Fibroblast of villous mesenchyme (primary cell): ENCODE measurements at regions not wholly inside any gene's neighbourhood (a gene's known extent, or its start where the extent isn't known, plus 50 kb on each side); places are given as distances from the start of the nearest gene placed in this dataset.

Experiments used
- DNase-seq: peaks from one replicate; pipeline ENCODE4 v3.0.0-alpha.2; 2010; ENCODE audit warnings: low read depth
- H3K4me3 ChIP-seq: 2 replicates; pipeline ENCODE4 v1.5.1; 2011; ENCODE audit warnings: low read depth, mild to moderate bottlenecking, low read length
- TF ChIP-seq, protein P1 (sequence below): IDR thresholded peaks from 2 replicates; pipeline ENCODE4 v1.5.1; 2012; ENCODE audit warnings: low read depth, mild to moderate bottlenecking, low read length; ENCODE audit not compliant: insufficient read depth

GRCh38 chr1:8255712-8256111 is 62.2 kb upstream of the SLC45A1 start:
- no peak overlapping the region for H3K4me3 ChIP-seq
- TF ChIP-seq, protein P1, sequence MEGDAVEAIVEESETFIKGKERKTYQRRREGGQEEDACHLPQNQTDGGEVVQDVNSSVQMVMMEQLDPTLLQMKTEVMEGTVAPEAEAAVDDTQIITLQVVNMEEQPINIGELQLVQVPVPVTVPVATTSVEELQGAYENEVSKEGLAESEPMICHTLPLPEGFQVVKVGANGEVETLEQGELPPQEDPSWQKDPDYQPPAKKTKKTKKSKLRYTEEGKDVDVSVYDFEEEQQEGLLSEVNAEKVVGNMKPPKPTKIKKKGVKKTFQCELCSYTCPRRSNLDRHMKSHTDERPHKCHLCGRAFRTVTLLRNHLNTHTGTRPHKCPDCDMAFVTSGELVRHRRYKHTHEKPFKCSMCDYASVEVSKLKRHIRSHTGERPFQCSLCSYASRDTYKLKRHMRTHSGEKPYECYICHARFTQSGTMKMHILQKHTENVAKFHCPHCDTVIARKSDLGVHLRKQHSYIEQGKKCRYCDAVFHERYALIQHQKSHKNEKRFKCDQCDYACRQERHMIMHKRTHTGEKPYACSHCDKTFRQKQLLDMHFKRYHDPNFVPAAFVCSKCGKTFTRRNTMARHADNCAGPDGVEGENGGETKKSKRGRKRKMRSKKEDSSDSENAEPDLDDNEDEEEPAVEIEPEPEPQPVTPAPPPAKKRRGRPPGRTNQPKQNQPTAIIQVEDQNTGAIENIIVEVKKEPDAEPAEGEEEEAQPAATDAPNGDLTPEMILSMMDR, result no peak

GRCh38 chr1:8252266-8252951 is 65.5 kb upstream of the SLC45A1 start:
- no peak for DNase-seq
- TF ChIP-seq, protein P1, result no peak
- no peak overlapping the region for H3K4me3 ChIP-seq

More at GRCh38 chr1:8255712-8256111, 62.2 kb upstream of the SLC45A1 start:
- no peak for DNase-seq

DNA sequence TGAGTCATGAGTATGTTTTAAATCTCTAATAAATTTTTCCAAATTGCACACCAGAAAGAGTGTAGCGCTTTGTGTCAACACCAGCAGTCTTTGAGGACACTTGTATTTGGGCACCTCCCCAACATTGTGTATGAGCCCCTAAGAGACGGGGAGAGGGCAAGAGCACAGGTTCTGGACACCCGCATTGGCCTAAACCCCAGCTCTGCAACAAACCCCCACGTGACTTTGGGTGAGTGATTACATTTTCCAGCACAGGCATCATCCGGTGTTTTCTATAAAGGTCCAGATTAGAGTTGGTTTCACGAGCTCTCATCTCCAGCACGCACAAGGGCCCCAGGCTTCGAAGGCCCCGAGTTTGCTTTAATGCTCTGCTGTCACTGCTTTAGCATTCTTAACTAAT is 66.3 kb upstream of the SLC45A1 start:
- TF ChIP-seq, protein P1, result no peak
- DNase-seq, result no peak
- H3K4me3 ChIP-seq, result no peak overlapping the region

DNA sequence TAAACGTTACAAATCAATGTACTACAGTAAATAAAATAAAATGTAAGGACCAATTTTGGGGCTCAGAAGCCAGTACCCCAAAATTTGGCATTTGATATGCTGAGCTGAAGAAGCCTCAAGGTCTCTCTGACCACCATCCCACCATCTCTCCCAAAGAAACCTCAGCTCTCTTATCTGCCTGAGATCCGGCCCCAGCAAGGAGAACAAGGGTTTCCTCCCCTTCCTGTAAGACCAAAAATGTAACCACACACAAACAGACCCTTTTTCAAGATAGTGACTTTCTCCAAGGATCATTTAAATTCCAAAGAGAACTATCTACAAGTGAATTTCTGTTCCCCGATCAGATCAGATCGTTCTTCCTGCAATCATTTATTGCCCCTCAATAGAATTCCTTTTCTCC is 68.1 kb upstream of the SLC45A1 start:
- no peak for DNase-seq
- H3K4me3 ChIP-seq, result no peak overlapping the region
- TF ChIP-seq, protein P1, result no peak

GRCh38 chr1:8247811-8248436 is 70.0 kb upstream of the SLC45A1 start:
- H3K4me3 ChIP-seq, result no peak overlapping the region
- peak; percentile 22 for DNase-seq
- TF ChIP-seq, protein P1, result no peak

DNA sequence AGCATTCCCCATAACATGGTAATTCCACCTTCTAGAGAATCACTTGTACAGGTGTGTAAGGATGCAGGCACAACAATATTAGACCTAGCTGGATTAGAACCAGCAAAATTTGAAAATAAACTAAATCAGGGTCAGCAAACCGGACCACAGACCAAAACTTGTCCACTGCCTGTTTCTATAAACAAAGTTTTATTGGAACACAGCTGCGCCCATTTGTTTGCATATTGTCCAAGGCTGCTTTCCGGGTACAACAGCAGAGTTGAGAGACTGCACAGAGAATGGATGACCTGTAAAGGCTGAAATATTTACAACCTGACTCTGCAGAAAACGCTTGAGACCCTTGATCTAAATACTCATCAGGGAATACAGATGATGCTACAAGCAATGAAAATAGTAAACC is 73.6 kb upstream of the SLC45A1 start:
- TF ChIP-seq, protein P1, result no peak
- H3K4me3 ChIP-seq, result no peak overlapping the region
- no peak for DNase-seq

DNA sequence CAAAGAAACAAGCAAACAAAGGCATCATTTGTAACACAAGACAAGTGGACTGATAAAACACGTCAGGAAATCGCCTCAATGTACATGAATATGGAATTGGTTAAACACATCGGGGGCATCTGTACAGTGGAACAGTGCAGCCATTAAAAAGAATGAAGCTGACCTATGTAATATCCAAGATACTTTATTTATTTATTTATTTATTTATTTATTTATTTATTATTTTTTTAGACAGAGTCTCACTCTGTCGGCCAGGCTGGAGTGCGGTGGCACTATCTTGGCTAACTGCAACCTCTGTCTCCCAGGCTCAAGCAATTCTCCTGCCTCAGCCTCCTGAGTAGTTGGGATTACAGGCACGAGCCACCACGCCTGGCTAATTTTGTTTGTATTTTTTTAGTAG is 75.4 kb upstream of the SLC45A1 start:
- H3K4me3 ChIP-seq, result no peak overlapping the region
- DNase-seq, result no peak
- TF ChIP-seq, protein P1, result no peak
